ENCODE measurements at regions not wholly inside any gene's neighbourhood (a gene's known extent, or its start where the extent isn't known, plus 50 kb on each side); places are given as distances from the start of the nearest gene placed in this dataset.

DNA sequence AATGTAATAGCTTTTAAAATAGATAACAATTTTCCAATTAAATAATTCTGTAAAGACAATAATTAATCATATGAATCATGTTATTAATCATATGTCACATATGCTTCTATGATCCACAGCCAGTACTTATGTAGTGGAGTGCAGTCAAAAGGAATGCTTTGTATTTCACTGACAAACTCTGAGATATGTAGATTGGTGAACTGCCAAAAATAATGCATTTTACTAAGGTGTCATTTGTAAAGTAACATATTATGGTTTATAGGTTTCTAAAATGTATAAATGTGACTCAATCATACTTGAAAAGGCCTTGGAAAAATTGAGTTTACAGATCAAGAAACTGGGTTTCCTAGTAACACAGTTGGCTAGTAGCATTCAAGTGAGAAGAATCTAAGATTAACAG lies 93.8 kb upstream of the KCNH7 start:
- no peak for TF ChIP-seq YY1 (IDR thresholded peaks at IDR 0.05; ENCODE audit: insufficient read depth, insufficient read length)
- TF ChIP-seq ZNF274 (IDR thresholded peaks at IDR 0.05; ENCODE audit: low read depth, low read length): no peak
- TF ChIP-seq SUZ12 (IDR thresholded peaks at IDR 0.05; ENCODE audit: extremely low read depth, insufficient read depth, insufficient read length): no peak
- Histone ChIP-seq H3K9me3 (ENCODE audit: insufficient read depth, low read length) (no peaks in the 10 kb centered on the region; the same call in 1 of the 2 replicates), H3K4me3 (ENCODE audit: insufficient read length, low read depth) (no peak overlapping the region), H3K4me1 (ENCODE audit: insufficient read depth, insufficient read length) (no peaks in the 10 kb centered on the region), H3K27me3 (ENCODE audit: insufficient read depth, insufficient read length) (no peaks in the 10 kb centered on the region), H3K9ac (ENCODE audit: insufficient read length, low read depth) (no peak overlapping the region), H3K36me3 (ENCODE audit: insufficient read depth, insufficient read length, low read length) (no peaks in the 10 kb centered on the region)
- no peak for DNase-seq (ENCODE audit: low read depth, low spot score)

DNA sequence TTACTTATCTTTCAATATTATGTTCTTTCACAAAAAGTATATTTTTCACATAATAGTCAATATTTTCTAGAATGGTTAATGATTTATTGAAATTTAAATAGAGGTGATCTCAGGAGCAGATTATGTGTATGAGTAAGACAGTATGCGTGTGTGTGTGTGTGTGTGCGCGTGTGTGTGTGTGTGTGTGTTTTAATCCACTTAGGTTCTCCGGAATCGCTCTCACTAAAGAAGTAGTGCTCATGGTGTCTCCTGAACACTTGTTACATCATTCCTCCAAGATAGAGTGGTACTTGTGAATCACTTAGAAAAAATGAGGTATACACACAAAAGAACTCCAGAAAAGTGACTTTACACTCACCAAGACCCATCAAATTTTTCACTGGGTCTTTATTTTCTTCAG lies 91.0 kb upstream of the KCNH7 start:
- no peak overlapping the region for H3K4me3 ChIP-seq (ENCODE audit: insufficient read length, low read depth)
- no peak overlapping the region for H3K9ac ChIP-seq (ENCODE audit: insufficient read length, low read depth)
- TF ChIP-seq ZNF274 (IDR thresholded peaks at IDR 0.05; ENCODE audit: low read depth, low read length) (no peak), SUZ12 (IDR thresholded peaks at IDR 0.05; ENCODE audit: extremely low read depth, insufficient read depth, insufficient read length) (no peak), YY1 (IDR thresholded peaks at IDR 0.05; ENCODE audit: insufficient read depth, insufficient read length) (no peak)
- H3K9me3 ChIP-seq (ENCODE audit: insufficient read depth, low read length): no peaks in the 10 kb centered on the region; the same call in 1 of the 2 replicates
- H3K27me3 ChIP-seq (ENCODE audit: insufficient read depth, insufficient read length): no peaks in the 10 kb centered on the region
- no peaks in the 10 kb centered on the region for H3K36me3 ChIP-seq (ENCODE audit: insufficient read depth, insufficient read length, low read length)
- DNase-seq (ENCODE audit: low read depth, low spot score): no peak
- H3K4me1 ChIP-seq (ENCODE audit: insufficient read depth, insufficient read length): no peaks in the 10 kb centered on the region

GRCh38 chr2:162928356-162928755 lies 89.8 kb upstream of the KCNH7 start:
- Histone ChIP-seq H3K9me3 (ENCODE audit: insufficient read depth, low read length) (no peaks in the 10 kb centered on the region), H3K4me1 (ENCODE audit: insufficient read depth, insufficient read length) (no peaks in the 10 kb centered on the region), H3K27me3 (ENCODE audit: insufficient read depth, insufficient read length) (no peaks in the 10 kb centered on the region), H3K9ac (ENCODE audit: insufficient read length, low read depth) (no peak overlapping the region), H3K36me3 (ENCODE audit: insufficient read depth, insufficient read length, low read length) (no peaks in the 10 kb centered on the region), H3K4me3 (ENCODE audit: insufficient read length, low read depth) (no peak overlapping the region)
- no peak for TF ChIP-seq ZNF274 (IDR thresholded peaks at IDR 0.05; ENCODE audit: low read depth, low read length)
- TF ChIP-seq YY1 (IDR thresholded peaks at IDR 0.05; ENCODE audit: insufficient read depth, insufficient read length): no peak
- no peak for TF ChIP-seq SUZ12 (IDR thresholded peaks at IDR 0.05; ENCODE audit: extremely low read depth, insufficient read depth, insufficient read length)
- no peak for DNase-seq (ENCODE audit: low read depth, low spot score)

DNA sequence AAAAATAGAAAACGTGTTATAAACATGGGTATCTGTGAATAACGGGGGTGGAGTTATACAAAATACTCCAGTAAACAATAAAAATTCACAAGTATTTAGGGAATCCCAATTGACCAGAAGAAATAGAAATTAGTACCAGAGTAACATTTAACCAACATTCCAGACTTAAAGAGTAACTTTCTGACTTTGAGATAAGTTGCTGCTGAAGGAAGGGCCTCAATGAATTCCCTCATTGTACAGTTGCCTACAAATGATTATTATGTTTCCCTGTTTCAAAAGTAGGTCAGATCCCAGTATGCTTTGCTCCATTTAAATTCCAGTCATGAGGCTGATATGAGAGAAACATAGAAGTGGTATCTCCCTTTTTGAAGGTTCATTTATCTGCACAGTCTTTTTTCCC lies 88.3 kb upstream of the KCNH7 start:
- Histone ChIP-seq H3K36me3 (ENCODE audit: insufficient read depth, insufficient read length, low read length) (no peaks in the 10 kb centered on the region), H3K27me3 (ENCODE audit: insufficient read depth, insufficient read length) (no peaks in the 10 kb centered on the region), H3K4me1 (ENCODE audit: insufficient read depth, insufficient read length) (no peaks in the 10 kb centered on the region), H3K9me3 (ENCODE audit: insufficient read depth, low read length) (no peaks in the 10 kb centered on the region), H3K4me3 (ENCODE audit: insufficient read length, low read depth) (no peak overlapping the region), H3K9ac (ENCODE audit: insufficient read length, low read depth) (no peak overlapping the region)
- TF ChIP-seq ZNF274 (IDR thresholded peaks at IDR 0.05; ENCODE audit: low read depth, low read length) (no peak), SUZ12 (IDR thresholded peaks at IDR 0.05; ENCODE audit: extremely low read depth, insufficient read depth, insufficient read length) (no peak), YY1 (IDR thresholded peaks at IDR 0.05; ENCODE audit: insufficient read depth, insufficient read length) (no peak)
- no peak for DNase-seq (ENCODE audit: low read depth, low spot score)

GRCh38 chr2:162926501-162926900 lies 87.9 kb upstream of the KCNH7 start:
- Histone ChIP-seq H3K9me3 (ENCODE audit: insufficient read depth, low read length) (no peaks in the 10 kb centered on the region), H3K4me3 (ENCODE audit: insufficient read length, low read depth) (no peak overlapping the region), H3K4me1 (ENCODE audit: insufficient read depth, insufficient read length) (no peaks in the 10 kb centered on the region), H3K27me3 (ENCODE audit: insufficient read depth, insufficient read length) (no peaks in the 10 kb centered on the region), H3K36me3 (ENCODE audit: insufficient read depth, insufficient read length, low read length) (no peaks in the 10 kb centered on the region), H3K9ac (ENCODE audit: insufficient read length, low read depth) (no peak overlapping the region)
- DNase-seq (ENCODE audit: low read depth, low spot score): no peak
- no peak for TF ChIP-seq ZNF274 (IDR thresholded peaks at IDR 0.05; ENCODE audit: low read depth, low read length)
- TF ChIP-seq YY1 (IDR thresholded peaks at IDR 0.05; ENCODE audit: insufficient read depth, insufficient read length): no peak

- no peak for TF ChIP-seq ZNF274 (IDR thresholded peaks at IDR 0.05; ENCODE audit: low read depth, low read length)
- no peak for TF ChIP-seq YY1 (IDR thresholded peaks at IDR 0.05; ENCODE audit: insufficient read depth, insufficient read length)
- no peak for TF ChIP-seq SUZ12 (IDR thresholded peaks at IDR 0.05; ENCODE audit: extremely low read depth, insufficient read depth, insufficient read length)
- H3K9ac ChIP-seq (ENCODE audit: insufficient read length, low read depth): no peak overlapping the region
- no peaks in the 10 kb centered on the region for H3K9me3 ChIP-seq (ENCODE audit: insufficient read depth, low read length)
- H3K4me3 ChIP-seq (ENCODE audit: insufficient read length, low read depth): no peak overlapping the region
- no peak for DNase-seq (ENCODE audit: low read depth, low spot score)
- H3K27me3 ChIP-seq (ENCODE audit: insufficient read depth, insufficient read length): no peaks in the 10 kb centered on the region
- no peaks in the 10 kb centered on the region for H3K4me1 ChIP-seq (ENCODE audit: insufficient read depth, insufficient read length)
- no peaks in the 10 kb centered on the region for H3K36me3 ChIP-seq (ENCODE audit: insufficient read depth, insufficient read length, low read length)
Measured at GRCh38 chr2:162925595-162925994, 87.0 kb upstream of the KCNH7 start.

- no peak for TF ChIP-seq ZNF274 (IDR thresholded peaks at IDR 0.05; ENCODE audit: low read depth, low read length)
- TF ChIP-seq YY1 (IDR thresholded peaks at IDR 0.05; ENCODE audit: insufficient read depth, insufficient read length): no peak
- no peak for TF ChIP-seq SUZ12 (IDR thresholded peaks at IDR 0.05; ENCODE audit: extremely low read depth, insufficient read depth, insufficient read length)
- no peak for DNase-seq (ENCODE audit: low read depth, low spot score)
- no peaks in the 10 kb centered on the region for H3K9me3 ChIP-seq (ENCODE audit: insufficient read depth, low read length)
- H3K36me3 ChIP-seq (ENCODE audit: insufficient read depth, insufficient read length, low read length): no peaks in the 10 kb centered on the region
- H3K4me3 ChIP-seq (ENCODE audit: insufficient read length, low read depth): no peak overlapping the region
- no peak overlapping the region for H3K9ac ChIP-seq (ENCODE audit: insufficient read length, low read depth)
- no peaks in the 10 kb centered on the region for H3K4me1 ChIP-seq (ENCODE audit: insufficient read depth, insufficient read length)
- H3K27me3 ChIP-seq (ENCODE audit: insufficient read depth, insufficient read length): no peaks in the 10 kb centered on the region
Measured at GRCh38 chr2:162919111-162919510, 80.5 kb upstream of the KCNH7 start.

DNA sequence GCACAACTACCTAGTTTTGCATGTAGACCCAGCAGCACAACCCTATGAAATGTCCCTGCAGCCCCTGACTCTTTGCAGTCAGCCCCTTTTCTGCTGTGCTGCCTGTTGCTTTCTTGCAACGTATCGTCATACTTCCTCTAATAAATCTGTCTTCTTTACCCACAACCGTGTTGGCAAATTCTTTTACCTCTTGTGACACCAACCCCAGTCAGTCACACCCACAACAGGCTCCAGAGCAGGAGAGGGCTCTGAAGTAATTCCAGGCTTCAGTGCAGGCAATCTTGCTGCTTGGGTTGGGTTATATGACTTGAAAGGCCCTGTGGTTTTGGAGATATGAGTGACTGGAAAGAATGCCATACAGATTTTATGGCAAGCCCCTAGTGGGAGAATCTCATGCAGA lies 79.1 kb upstream of the KCNH7 start:
- H3K27me3 ChIP-seq (ENCODE audit: insufficient read depth, insufficient read length): no peaks in the 10 kb centered on the region
- H3K9me3 ChIP-seq (ENCODE audit: insufficient read depth, low read length): no peaks in the 10 kb centered on the region
- H3K4me3 ChIP-seq (ENCODE audit: insufficient read length, low read depth): no peak overlapping the region
- TF ChIP-seq ZNF274 (IDR thresholded peaks at IDR 0.05; ENCODE audit: low read depth, low read length): no peak
- no peak for TF ChIP-seq SUZ12 (IDR thresholded peaks at IDR 0.05; ENCODE audit: extremely low read depth, insufficient read depth, insufficient read length)
- H3K36me3 ChIP-seq (ENCODE audit: insufficient read depth, insufficient read length, low read length): no peaks in the 10 kb centered on the region
- no peak overlapping the region for H3K9ac ChIP-seq (ENCODE audit: insufficient read length, low read depth)
- no peaks in the 10 kb centered on the region for H3K4me1 ChIP-seq (ENCODE audit: insufficient read depth, insufficient read length)
- DNase-seq (ENCODE audit: low read depth, low spot score): no peak
